H4 (cell line): ENCODE measurements at regions not wholly inside any gene's neighbourhood (a gene's known extent, or its start where the extent isn't known, plus 50 kb on each side); places are given as distances from the start of the nearest gene placed in this dataset.

Experiments used
- DNase-seq: peaks from one replicate; pipeline ENCODE4 v3.0.0-alpha.2; 2015; ENCODE audit warnings: low spot score

- DNase-seq, result no peak
Observed at GRCh38 chr4:124321364-124321763, 391.2 kb downstream of the ANKRD50 start.

DNA sequence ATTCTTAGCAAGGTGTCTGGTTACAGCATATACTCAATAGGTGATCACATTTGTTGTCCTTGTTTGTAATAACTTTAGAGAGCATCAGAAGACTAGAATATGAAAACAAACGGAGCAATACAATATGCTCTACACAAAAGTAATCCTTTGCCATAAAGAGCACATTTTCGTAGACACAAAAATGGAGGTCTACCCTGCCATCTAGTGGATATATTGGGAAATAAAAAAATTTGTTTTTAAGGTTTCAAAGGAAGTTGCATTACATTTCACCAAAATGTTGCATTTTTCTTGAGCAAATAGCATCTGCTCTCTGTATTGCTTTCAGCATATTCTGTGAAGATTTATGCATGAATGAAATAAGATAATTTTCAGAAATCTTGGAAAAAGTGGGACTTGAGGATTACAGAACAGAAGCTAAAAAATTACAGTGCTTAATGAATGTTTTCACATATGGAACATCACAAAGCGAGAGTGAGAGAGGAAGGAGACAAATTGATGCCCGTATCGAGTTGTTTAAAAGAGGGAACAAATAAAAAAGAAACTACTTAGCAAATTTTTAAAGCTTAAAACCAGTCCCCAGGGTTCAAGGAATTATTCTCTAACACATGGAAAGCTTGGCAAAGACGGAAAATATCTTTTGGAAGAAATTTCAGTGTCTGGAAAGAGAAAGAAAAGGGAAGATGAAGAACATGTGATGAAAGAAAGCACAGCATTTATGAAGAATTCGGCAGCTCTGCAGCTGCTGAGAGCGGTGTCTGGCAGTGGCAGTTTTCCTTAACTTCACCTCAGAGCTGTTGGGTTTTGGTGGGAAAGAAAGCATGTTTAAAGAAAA lies 390.1 kb downstream of the ANKRD50 start:
- DNase-seq, result peak; percentile 38

DNA sequence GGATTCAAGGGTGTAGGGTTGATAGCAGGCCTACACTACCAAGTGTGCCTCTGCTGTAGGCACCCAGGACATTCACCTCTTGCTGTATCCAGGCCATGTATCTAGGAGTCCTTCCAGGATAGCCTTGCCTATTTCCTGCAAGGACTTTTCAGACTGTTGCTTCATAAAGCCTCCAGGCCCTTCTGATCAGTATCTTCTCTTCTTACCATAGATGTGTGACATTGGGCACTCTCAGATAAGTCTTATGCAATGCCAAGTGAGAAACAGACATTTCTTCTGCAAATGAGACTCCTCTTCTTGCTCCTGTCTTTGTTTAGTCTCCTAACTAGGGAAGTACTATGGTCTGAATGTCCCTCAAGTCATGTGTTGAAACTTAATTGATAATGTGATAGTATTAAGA lies 386.8 kb downstream of the ANKRD50 start:
- DNase-seq, result no peak

DNA sequence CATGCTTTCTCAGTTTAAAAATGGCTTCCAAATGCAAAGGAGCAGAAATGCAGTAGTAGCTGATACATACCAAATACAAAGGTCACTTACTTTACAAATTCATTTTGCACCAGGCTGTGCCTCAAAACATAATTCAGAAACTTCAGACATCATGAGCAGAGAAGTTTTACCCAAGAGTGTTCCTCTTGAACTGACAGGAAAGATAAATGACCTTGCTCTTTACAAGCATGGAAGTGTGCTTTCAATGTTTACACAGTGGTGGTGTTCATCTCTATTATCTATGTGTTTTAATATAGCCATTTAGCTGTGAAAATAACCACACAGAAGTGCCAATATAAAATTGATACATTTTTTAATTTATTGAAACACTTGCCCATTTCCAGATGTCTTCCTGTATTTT lies 383.4 kb downstream of the ANKRD50 start:
- DNase-seq, result no peak

- DNase-seq, result no peak
Observed at GRCh38 chr4:124330045-124330444, 382.5 kb downstream of the ANKRD50 start.

DNA sequence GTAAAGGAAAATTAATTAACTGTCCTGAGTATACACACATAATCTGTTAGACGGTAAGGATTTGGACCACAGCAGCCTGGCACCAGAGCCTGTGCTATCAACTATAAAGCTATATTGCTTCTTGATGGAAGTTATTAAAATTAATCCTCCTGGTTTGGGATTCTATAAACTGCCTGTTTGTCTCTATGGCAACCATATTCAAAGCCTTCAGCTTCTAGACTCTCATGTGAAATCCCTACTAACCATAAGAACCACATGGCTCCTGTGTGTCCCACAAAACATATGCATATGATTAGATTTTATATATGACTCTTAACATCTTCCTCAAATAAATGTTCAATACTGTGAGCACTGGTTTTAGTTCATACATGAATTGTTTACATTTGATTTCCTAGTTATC lies 380.8 kb downstream of the ANKRD50 start:
- DNase-seq, result no peak

DNA sequence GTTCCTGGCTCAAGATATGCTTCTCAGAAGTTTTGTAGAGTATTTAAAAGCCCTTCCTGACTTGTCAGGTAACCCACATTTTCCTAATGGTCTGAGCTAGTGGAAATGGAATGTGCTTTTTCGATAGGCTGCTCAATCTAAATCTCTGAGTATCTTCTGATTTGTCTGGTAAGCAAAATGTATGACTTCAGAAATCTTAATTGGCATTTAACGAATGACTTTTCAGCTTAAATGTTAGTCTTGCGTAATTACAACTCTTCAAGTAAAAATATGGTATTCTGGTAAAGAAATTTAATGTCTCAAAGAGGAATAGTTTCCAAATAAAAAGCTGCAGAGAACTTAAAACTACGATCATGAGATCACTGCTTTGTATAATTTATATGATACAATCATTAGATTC lies 379.1 kb downstream of the ANKRD50 start:
- DNase-seq, result no peak

- peak; percentile 67 for DNase-seq
Observed at GRCh38 chr4:124334119-124334518, 378.4 kb downstream of the ANKRD50 start.

GRCh38 chr4:124337874-124338273 lies 374.7 kb downstream of the ANKRD50 start:
- DNase-seq, result no peak

DNA sequence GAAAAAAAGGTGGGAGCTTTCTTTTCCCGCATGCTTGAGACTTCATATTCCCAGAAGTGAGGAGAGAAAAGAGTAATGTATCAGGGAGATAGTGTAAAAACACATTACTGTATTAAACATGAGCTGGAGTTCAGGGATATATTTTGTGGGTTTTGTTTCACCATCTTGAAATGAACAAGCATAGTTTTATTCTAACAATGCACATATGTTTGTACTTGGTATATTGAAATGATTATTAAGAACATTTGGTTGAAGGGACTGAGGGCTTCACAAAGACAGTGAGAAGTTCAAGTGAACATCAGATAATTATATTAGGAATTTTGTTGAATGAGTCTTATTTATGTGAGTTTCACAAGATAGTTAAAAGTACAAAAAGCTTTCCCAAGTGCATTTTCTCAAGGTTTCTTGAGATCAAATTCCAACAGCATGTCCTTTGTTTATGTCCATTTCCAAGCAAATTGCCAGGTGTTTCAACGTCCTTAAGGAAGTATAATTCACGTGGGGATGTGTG lies 368.8 kb downstream of the ANKRD50 start:
- no peak for DNase-seq

- no peak for DNase-seq
Observed at GRCh38 chr4:124372916-124373315, 339.6 kb downstream of the ANKRD50 start.

GRCh38 chr4:124386163-124386562 lies 326.4 kb downstream of the ANKRD50 start:
- no peak for DNase-seq

GRCh38 chr4:124386648-124387047 lies 325.9 kb downstream of the ANKRD50 start:
- DNase-seq, result no peak

DNA sequence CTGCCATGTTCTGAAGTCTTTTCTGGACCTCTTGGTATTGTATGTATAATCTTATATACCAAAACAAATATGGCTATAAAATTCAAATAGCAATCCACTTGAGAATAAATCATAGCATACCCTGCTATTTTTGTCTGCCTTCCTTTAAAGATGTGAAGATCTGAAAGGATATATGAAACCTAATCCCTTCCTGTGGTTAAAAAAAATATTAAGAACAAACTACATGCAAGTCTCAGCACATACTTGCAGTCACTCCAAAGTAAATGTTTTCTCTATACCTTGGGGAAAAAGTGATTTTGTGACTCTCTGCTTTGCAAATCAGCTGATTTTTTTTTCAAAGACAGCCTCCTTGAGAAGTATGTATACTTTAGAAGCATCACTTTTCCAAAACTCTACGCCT lies 322.9 kb downstream of the ANKRD50 start:
- no peak for DNase-seq

DNA sequence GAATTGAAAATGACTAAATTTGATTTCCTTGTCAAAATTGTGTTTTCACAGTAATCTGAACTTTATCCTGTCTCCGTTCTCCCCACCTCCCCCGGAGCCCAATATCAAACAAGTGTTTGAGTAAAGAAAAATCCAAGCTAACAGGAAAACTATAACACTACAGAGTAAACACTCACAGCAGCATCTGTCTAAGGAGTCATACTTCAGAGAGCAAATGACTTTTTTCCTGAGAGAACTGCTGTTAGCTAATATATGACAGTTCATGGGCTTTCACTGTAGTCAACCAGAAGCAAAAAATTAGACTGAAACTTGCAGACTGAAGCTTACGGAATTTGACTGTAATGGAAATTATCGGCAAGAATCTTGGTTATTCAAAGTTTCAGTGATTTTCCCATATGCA lies 321.7 kb downstream of the ANKRD50 start:
- DNase-seq, result no peak

GRCh38 chr4:124396333-124396732 lies 316.2 kb downstream of the ANKRD50 start:
- no peak for DNase-seq

DNA sequence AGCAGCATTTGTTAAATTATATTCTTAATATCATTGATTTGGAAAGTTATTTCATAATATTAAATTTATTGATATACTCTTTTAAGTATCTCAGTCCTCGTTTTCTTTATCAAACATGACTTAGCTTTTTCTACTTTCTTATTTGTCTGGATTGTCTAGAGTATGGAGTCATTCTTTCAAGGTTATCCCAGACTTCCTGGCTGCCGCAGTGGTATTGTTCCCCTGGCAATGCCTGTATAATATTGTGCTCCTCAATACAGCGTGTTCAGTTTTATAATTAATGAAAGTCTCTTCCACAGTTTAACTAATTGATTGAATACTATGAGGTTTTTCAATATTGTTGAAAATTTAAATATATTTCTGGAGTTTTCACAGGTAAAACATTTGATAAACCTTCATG lies 310.9 kb downstream of the ANKRD50 start:
- no peak for DNase-seq

DNA sequence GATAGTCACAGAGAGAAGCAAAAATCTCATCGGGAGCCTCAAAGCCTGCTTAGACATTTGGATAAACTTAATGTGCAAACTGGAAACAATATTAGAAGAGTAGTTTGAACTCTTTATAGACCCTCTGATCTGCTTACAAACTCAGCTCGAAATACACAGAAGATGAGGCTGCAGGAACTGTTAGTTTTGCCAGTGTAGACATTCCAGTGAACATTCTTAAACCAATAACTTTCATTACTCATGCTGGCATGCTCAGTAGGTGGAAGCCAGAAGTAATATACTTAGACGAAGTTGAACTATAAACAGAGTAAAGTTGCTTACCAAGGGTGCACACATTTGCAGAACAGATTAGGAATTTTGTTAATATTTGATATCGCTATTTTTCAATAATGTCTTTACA lies 303.5 kb downstream of the ANKRD50 start:
- DNase-seq, result no peak

DNA sequence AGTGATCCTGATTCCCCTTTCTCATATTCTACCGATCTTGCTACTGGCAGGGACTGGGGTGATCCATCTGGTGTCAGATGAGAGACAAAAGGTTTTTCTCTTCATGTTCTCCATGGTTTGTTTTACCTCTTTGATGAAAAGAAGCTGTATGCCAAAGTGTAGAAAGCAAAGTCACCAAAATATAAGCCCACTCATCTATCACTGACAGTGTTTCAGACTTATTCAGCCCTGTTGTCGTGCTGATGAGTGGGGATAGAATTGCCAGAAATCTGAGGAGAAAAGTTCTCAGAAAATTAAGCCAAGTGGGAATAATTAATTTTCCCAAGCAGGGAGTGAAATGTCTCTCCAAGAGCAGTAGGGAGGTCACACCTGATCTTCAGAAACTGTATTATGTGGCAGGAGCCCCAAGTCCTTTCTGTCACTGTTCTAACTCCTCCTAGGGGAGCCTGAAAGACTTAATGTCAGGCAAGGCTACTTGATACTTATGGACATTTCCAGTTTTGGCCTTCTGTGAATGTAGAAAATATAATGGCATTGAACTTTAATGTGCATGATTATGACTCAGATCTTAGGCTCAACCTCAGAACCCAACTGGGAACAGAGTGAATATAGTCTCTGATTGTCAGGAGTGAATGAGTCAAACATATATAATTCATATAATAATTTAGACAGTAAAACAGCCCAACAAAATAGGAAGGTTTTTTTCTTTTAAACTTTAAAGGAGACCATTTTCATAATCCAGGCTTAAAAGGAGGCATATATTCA lies 298.1 kb downstream of the ANKRD50 start:
- no peak for DNase-seq

DNA sequence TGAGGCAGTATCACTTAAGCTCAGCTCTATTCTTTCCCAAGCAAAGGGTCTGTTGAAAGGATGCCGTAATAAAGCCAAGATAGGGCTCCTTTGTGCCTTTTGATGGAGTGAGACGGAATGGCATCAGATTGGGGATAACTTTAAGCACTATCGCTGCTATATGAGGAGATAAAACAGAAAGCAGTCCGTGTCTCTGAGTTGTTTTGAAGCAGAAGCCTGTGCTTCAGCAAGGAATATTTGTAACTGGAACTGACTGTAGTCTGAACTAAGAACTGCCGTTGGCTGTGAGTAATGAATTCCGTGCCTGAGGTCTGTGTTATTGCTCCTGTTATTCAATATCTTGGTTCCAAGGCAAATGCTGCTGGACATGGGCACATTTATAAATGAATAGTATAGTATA lies 297.4 kb downstream of the ANKRD50 start:
- no peak for DNase-seq

- no peak for DNase-seq
Observed at GRCh38 chr4:124417371-124417770, 295.2 kb downstream of the ANKRD50 start.

GRCh38 chr4:124420166-124420695 lies 292.3 kb downstream of the ANKRD50 start:
- DNase-seq, result no peak

DNA sequence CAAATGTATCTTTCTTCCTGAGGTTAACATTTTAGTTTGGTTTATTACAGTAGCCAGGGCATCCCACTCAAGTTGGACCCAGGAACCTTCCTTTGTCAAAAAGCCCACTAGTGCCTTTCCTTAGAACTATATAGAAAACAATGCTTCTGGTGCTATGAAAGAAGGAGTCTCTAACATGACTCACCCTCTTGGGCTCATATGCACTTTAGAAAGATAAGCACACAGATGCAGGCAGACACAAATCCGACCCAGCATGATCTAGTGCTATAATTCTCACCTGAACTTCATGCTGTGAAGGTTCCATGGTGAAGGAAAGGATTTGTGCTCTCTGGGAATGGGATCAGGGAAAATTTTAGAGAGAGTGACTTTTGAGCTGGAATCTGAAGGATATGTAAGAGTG lies 289.4 kb downstream of the ANKRD50 start:
- DNase-seq, result no peak
